ENCODE measurements at regions not wholly inside any gene's neighbourhood (a gene's known extent, or its start where the extent isn't known, plus 50 kb on each side); places are given as distances from the start of the nearest gene placed in this dataset.
"Not testable (repeated sequence)": the region's sequence is repeated elsewhere in the genome, so short reads cannot be mapped to it uniquely, and the experiment has no call there.

- ATAC-seq (ENCODE audit: poor library complexity) (no peak), DNase-seq (no peak)
- intact Hi-C loops (cut with DNase I), result no loop called here
These were observed 506.8 kb upstream of the CITED2 start for GRCh38 chr6:139881236-139881635.

GRCh38 chr6:139879823-139880356, 505.4 kb upstream of the CITED2 start:
- no peak for ATAC-seq (ENCODE audit: poor library complexity)
- intact Hi-C loops (cut with DNase I), result no loop called here
- no peak for DNase-seq

GRCh38 chr6:139879241-139879640, 504.8 kb upstream of the CITED2 start:
- intact Hi-C loops (cut with DNase I); DNase-seq; ATAC-seq (ENCODE audit: poor library complexity): not testable (repeated sequence)

DNA sequence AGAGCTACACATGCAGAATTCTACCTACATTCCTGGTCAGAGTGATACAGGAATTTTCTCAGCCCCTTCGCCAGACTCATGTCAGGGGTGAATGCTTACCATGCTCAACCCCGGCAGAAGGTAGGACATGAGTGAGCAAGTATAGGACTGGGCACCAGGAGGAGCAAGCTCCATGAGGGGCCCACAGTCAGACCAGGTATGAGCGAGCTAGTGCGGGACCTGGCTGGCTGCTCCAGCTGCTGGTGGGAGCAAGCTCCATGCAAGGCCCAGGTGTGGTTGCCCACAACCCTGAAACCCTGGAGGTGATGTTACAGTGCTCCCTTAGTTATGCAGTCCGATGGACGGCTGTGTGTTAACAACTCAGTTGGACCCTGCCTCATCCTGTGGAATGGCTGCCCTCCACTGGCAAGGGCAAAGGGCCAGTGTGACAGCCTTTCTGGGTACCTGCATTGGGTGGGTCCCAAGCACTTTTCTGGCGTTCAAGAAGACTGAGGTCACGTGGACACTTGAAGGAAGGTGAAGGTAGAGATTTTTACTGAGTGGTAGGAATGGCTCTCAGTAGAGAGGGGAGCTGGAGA, 503.5 kb upstream of the CITED2 start:
- DNase-seq (no peak), ATAC-seq (ENCODE audit: poor library complexity) (no peak)
- intact Hi-C loops (cut with DNase I), result no loop called here

GRCh38 chr6:139872665-139873064, 498.2 kb upstream of the CITED2 start:
- intact Hi-C loops (cut with DNase I), result no loop called here
- ATAC-seq (ENCODE audit: poor library complexity), result peak; percentile 18

GRCh38 chr6:139871803-139872510, 497.5 kb upstream of the CITED2 start:
- ATAC-seq (ENCODE audit: poor library complexity) (no peak), DNase-seq (no peak)
- intact Hi-C loops (cut with DNase I), result no loop called here

More at GRCh38 chr6:139872665-139873064, 498.2 kb upstream of the CITED2 start:
- no peak for DNase-seq

GRCh38 chr6:139871165-139871710, 496.8 kb upstream of the CITED2 start:
- DNase-seq, result no peak
- no peak for ATAC-seq (ENCODE audit: poor library complexity)
- intact Hi-C loops (cut with DNase I), result no loop called here

- ATAC-seq (ENCODE audit: poor library complexity) (no peak), DNase-seq (no peak)
- intact Hi-C loops (cut with DNase I), result no loop called here
These were observed 494.1 kb upstream of the CITED2 start for GRCh38 chr6:139868576-139868975.

DNA sequence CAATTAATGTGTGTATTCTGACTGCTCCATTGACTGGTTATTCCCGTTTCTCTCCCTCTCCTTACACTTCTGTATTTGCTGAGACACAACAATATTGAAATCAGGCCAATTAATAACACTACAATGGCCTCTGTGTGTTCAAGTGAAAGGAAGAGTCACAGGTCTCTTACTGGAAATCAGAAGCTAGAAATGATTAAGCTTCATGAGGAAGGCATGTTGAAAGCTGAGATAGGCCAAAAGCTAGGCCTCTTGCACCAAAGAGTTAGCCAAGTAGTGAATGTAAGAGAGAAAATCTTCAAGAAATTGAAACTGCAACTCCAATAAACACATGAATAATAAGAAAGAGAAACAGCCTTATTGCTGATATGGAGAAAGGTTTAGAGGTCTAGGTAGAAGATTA, 489.5 kb upstream of the CITED2 start:
- intact Hi-C loops (cut with DNase I), result no loop called here
- no peak for DNase-seq
- no peak for ATAC-seq (ENCODE audit: poor library complexity)

DNA sequence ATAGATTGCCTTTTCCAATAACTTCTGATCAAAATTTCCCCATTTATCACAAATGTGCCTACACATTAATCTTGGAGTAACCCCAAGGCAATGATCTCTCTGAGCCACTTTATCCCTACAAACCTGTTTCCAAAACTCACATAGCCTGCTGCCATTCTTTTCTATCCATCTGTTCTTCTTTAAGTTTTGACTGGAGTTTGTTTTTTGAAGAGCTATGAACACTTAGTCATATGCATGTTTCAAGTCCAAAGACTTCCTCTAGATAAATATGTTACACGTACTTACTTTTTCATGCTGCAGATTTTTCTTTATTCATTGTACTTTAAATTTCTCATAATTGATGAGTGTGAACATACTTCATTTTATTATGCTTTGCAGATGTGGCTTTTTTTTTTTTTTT, 488.9 kb upstream of the CITED2 start:
- ATAC-seq (ENCODE audit: poor library complexity) (no peak), DNase-seq (no peak)
- intact Hi-C loops (cut with DNase I), result no loop called here

GRCh38 chr6:139862311-139862710, 487.9 kb upstream of the CITED2 start:
- ATAC-seq (ENCODE audit: poor library complexity), result no peak
- intact Hi-C loops (cut with DNase I), result no loop called here
- DNase-seq, result no peak

- no peak for ATAC-seq (ENCODE audit: poor library complexity)
- intact Hi-C loops (cut with DNase I), result no loop called here
- no peak for DNase-seq
These were observed 485.8 kb upstream of the CITED2 start for GRCh38 chr6:139860203-139860602.

GRCh38 chr6:139858429-139858828, 484.0 kb upstream of the CITED2 start:
- intact Hi-C loops (cut with DNase I), result no loop called here
- DNase-seq (no peak), ATAC-seq (ENCODE audit: poor library complexity) (no peak)

DNA sequence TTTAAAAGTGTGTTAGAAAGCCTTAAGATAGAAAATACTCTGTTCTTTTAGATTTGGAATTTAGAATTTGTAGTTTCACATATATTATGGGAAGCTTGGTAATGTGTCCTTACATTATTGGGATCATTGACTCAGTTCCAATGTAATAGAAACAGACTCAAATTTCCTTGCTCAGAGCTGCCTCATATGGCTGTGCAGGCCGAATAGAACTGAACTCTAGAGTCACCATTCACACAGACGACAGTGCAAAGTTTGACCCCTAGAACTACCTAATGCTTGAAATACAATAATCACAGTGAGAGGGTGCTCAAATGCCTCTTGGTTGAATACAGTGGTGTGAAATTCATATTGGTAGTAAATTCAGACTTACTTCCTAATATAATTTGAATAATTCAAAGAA, 482.7 kb upstream of the CITED2 start:
- no peak for ATAC-seq (ENCODE audit: poor library complexity)
- intact Hi-C loops (cut with DNase I), result no loop called here
- no peak for DNase-seq

DNA sequence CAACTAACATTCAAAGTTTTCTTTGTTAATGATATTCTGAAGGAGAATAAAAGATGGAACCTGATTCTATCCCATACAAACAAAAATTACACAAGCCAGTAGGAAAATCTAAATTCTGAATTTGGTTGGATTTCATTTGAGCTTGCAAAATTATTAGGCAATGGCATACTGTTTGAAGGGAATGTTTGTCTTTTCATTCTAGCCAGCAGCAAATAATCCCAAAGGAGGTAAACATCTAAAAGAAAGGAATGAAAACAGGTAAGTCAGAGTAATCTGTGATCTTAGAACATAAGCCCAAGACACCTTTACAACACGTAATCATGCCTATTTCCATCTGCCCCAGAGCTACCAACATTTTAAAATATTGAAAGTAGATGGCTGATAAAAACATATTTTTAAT, 482.1 kb upstream of the CITED2 start:
- ATAC-seq (ENCODE audit: poor library complexity) (no peak), DNase-seq (no peak)
- intact Hi-C loops (cut with DNase I), result no loop called here

GRCh38 chr6:139855671-139856311, 481.3 kb upstream of the CITED2 start:
- ATAC-seq (ENCODE audit: poor library complexity) (no peak), DNase-seq (no peak)
- intact Hi-C loops (cut with DNase I), result no loop called here

DNA sequence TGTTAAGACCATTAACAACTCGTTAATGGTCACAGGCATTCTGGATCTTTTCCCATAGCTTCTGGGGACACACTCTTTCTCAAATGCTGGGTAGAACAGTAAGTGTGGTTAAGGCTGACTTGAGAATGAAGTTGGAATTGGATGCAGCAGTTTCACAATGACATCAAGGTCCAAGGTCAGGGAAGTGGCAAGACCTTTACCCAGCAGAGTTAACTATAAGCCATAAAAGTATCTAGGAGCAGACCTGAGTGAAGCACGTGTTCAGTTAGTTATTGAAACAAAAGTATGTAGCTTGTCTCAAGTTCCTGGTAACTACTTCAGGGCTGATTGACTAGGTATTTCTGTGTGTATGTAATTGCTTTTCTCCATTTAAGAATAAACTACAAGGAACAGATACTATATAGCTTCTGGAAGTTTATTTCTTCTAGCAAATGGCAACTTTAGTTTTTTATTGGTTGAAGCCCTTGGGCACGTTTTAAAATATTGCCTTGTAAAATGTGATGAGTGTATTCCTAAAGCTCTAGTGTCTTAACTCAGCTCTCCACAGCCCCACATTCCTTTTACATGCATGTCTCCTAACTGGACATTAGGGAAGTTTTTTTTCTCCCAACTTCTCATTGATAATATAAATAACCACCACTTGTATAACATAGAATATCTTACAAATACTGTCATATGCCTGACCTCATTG, 479.0 kb upstream of the CITED2 start:
- ATAC-seq (ENCODE audit: poor library complexity) (peak; percentile 27), DNase-seq (no peak)
- intact Hi-C loops (cut with DNase I), result no loop called here

DNA sequence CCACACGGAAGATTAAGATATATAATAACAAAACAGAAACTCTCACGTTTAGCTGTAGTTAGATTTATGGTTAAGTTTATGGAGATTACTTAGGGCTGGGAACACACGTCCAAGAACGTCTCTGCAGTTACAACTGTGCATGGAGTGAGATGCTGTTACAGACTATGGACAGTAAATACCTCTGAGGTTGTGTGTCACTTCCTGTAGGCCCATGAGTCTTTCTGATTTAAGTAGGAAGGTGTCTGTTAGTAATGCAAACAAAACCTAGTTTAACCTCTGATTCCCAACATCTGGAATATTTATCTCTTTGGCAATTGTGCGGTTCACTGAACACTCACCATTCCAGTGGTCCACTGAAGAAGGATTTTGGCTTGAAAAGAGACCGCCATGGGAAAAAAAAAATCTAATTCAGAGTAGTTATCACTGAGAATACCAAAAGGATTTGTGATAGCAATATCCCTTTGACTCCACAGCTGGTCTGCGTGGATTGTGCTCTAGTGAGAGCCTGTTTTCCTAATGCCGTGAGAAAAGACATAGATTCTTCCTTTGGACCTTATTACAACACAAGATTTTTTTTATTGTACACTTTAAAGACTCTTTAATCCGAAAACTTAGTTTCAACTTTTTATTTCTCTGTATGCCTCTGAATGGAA, 478.2 kb upstream of the CITED2 start:
- intact Hi-C loops (cut with DNase I), result no loop called here
- DNase-seq, result no peak
- no peak for ATAC-seq (ENCODE audit: poor library complexity)

DNA sequence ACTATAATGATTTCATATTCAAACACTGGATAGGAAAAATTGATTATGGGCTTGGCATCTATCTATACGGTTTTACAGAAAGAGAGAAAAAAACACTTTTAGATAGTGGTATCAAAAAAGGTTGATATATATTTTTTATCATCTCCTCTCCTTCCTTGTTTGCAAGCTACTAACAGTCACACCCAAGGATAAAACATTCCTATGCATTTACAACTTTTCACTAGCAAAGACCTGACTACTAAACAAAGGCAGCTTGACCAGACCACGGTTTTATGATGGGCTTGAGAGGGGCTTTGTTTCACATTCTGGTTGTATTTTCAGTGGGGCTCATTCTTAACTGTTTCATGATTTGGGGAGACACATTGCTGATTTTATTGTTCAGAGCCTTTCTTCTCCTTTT, 477.6 kb upstream of the CITED2 start:
- ATAC-seq (ENCODE audit: poor library complexity) (no peak), DNase-seq (no peak)
- intact Hi-C loops (cut with DNase I), result no loop called here
